HG03280 (cell line): ENCODE measurements at regions not wholly inside any gene's neighbourhood (a gene's known extent, or its start where the extent isn't known, plus 50 kb on each side); places are given as distances from the start of the nearest gene placed in this dataset.
A peak's percentile ranks its signal among the peaks of the same experiment; 100 is the strongest.
"Not testable (repeated sequence)": the region's sequence is repeated elsewhere in the genome, so short reads cannot be mapped to it uniquely, and the experiment has no call there.

Experiments used
- ATAC-seq: cut with Tn5 transposase; IDR thresholded peaks from one replicate; pipeline ENCODE4 v1.9.1; 2021; ENCODE audit warnings: mild to moderate bottlenecking, moderate library complexity; ENCODE audit not compliant: unreplicated experiment

DNA sequence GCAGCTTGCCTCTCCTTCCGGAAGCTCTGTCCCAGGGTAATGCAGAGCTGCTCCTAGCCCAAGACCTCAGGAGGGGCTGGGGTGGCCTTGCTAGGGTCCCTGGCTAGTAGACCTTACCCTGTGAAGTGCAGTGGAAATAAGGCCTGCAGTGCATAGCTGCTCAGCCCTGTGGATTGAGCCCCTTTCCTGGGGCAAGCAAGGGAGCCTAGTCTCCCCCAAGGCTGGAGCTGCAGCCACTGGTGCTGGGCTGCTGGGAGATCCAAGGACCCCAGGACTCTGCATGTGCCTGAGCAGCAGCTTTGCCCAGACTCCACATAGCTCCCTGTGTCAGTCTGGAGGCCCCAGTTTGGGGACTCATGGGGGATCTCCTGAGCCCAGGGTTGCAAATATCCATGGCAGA is 57.9 kb downstream of the FANCF start:
- no peak for ATAC-seq

DNA sequence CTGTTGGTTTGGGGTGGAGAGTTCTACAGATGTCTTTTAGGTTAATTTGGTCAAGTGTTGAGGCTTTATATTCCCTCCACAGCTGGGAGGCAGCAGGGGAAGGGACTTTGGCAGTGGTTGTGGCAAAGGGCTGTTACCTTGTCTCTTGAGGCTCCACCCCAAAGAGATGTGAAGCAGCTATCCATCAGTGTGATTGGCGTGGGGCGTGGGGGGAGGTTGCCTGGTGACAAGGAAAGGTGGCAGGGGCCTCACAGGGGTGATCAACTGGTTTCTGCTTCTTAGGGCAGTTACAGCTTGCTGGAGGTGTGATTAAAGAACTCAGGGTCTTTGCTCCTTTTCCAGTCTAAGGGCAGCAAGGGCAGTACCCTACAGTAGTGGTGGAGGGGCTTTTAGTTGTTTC is 59.3 kb downstream of the FANCF start:
- ATAC-seq, result no peak

DNA sequence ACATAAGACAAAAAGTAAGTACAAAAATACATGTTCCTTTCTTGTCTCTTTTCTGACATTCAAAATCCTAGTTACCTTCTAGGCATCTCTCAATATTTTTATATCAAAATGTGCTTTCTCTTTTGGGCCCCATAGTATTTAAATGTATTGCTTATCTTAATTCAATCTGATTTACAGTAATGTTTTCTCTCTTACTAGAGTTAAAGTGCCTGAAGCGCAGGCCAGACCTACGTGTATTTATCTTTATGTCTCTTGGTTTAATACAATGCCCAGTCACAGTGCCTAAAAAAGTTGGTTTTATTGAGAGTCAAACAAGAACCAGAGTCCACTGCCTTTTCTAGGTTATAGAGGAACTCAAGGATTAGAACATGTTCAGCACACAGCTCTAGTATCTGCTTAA is 64.3 kb downstream of the FANCF start:
- ATAC-seq, result no peak

DNA sequence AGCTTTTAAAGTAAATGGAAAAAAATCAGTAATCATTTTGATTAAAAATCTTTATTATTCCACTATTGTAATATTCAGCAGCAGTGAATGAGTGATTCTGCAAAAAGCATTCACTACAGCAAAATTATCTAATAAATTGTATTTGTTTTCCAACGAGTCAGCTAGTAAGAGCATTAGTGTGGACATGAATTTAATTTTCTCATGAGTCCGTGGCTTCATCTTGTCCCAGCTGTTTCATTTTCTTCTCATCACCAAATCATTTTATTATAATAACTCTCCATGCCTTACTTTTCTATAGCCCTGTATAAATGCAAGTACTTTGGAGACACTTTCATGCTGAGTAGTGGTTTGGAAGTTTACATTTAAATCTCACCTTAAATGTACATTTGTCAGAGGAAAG is 66.2 kb downstream of the FANCF start:
- no peak for ATAC-seq

DNA sequence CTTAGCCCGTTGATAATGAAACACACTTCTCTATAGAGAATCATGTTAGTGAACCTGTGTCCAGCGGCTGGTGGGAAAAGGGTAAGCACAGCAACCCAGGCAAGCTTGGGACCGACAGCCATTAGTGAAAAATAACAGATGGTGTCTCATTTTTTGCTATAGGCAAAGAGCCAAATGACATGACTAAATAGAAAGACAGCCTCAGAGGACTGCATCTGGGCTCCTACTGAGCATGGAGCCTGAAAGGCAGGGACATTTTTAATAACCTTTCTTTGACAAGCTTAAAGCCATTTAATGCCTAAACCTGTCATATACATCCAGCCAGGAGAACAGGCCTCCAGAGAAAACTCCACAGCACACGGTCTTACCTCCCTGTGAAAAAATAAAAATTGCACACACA is 67.0 kb downstream of the FANCF start:
- ATAC-seq, result no peak

DNA sequence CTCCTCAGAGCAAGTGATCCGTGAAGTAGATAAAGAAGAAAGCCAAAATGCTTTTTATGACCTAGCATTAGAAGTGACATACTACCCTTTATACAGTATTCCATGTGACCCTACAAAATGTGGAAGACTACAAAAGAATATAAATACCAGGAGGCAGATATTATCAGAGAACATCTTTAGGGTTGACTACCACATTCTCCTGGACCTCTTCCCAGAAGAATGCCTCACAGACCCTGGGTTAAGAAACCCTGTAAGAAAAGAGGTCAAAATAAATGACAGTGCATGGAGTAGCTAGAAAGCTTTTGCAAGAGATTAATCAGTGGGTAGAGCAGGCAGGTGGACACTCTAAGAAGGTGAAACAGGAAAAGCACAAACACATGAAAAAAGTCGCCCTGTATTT is 69.2 kb downstream of the FANCF start:
- ATAC-seq, result no peak

DNA sequence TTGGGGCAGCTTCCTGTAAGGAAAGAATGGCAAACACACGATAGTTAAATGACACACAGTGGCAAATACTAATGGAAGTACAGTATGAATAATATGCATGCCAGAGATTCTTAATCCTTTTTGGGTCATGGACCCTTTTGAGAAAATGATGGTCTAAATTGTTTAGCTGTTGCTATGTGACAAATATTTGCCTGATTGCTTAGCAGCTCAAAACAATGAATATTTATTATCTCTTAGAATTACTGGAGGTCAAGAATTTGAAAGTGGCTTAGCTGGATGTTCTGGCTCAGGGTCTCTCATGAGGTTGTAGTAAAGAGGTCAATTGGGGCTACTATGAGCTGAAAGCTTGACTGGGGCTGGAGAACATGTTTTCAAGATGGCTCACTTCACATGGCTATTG is 69.7 kb downstream of the FANCF start:
- no peak for ATAC-seq

DNA sequence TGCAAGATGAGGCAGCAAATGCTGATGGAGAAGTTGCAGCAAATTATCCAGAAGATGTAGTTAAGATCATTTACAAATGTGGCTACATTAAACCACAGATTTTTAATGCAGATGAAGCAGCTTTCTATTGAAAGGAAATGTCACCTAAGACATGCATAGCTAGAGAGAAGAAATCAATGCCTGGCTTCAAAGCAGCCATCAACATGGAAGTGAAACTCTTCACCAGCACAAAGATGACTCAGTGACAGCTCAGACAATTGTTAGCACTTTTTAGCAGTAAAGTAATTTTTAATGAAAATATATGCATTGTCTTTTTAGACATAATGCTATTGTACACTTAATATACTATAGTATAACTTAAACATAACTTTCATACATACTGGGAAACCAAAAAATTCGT is 71.4 kb downstream of the FANCF start:
- peak; percentile 54 for ATAC-seq

DNA sequence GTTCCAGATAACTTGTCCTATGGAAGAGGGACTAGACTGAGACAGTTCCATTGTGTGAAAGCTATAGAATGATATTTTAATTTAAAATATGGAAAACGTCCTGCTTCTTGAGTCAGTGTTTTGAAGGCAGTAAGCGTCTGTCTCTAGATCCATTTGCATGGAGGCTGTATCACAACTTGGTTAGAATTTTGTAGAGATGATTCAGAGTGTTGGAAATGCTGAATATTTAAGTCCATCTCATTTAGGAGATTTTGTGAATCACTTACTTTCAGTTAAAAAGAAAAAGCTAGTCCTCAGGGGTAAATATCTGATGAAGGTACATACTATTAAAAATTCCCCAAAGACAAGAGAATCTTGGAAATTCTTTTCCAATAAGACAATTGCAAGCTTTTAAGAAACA is 72.7 kb downstream of the FANCF start:
- no peak for ATAC-seq

DNA sequence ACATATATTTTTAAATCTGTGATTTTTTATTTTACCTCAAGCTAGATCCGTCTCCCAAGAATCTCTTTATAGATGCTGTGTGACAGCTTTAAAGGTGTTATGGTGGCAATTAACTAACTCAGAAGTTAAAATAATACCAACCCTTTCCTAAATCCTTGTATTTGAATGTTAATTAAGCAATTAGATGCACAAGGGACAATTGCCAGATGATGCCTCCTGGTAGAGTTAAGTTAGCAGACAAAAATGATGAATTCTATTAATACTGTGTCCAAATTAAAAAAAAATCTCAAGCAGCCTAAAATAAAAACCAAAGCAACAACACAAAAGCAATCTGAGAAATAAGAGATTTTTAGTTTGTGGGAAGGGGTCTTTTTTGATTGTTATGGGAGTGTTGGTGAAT is 78.9 kb downstream of the FANCF start:
- ATAC-seq, result no peak

DNA sequence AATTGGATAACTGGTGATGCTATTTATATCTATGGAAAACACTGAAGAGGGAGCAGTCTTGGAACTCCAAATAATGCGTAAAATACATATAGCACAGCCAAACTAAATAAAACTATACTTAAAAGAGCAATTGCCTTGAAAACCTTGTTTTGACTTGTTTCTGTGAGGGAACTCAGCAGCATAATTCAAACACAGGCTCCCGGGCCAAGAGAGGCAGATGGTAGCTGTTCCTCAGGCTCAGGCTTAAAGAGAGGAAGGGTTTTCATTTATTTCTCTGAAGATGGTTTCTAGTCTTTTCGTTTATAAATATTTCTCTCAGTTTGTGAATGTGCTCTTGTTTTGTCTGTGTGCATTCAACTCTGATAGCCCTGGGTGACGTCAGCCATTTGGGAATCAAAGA is 82.4 kb downstream of the FANCF start:
- no peak for ATAC-seq

DNA sequence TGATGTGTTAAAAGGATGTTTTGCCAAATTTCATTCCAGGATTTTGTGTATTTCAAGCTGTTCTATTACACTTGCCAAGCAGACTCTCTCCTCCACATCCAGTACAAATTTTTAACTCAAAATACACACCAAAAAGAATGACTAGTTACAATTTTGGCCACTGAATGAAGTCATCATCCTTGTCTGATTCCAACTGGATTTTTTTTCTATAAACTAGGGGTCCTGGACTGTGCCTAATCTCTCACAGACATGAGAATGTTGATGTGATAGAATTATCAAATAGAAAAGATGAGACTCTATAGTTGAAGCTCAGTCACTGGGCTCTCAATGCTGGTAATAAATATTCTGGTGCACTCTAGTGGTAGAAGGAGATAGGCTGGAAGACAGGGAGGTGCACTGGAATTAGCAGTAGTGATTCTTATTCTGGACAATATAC is 85.8 kb downstream of the FANCF start:
- no peak for ATAC-seq

DNA sequence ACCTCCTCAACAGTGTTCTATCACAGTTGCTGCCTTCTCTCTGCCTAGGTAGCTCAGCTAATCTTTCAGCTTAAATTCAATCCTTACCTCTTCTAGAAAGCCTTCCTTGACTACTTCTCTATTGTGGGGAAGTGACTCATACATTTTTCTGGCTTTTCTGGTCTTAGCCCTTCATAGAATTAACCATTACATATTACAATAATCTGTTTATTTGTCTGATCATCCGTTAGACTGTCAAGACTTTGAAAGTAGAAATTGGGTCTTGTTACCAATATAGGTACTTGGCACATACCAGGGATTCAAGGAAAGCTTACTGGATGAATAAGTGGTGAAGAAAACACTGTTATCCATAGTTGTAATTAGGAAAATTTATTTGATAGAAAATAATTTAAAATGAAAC is 89.6 kb downstream of the FANCF start:
- no peak for ATAC-seq

DNA sequence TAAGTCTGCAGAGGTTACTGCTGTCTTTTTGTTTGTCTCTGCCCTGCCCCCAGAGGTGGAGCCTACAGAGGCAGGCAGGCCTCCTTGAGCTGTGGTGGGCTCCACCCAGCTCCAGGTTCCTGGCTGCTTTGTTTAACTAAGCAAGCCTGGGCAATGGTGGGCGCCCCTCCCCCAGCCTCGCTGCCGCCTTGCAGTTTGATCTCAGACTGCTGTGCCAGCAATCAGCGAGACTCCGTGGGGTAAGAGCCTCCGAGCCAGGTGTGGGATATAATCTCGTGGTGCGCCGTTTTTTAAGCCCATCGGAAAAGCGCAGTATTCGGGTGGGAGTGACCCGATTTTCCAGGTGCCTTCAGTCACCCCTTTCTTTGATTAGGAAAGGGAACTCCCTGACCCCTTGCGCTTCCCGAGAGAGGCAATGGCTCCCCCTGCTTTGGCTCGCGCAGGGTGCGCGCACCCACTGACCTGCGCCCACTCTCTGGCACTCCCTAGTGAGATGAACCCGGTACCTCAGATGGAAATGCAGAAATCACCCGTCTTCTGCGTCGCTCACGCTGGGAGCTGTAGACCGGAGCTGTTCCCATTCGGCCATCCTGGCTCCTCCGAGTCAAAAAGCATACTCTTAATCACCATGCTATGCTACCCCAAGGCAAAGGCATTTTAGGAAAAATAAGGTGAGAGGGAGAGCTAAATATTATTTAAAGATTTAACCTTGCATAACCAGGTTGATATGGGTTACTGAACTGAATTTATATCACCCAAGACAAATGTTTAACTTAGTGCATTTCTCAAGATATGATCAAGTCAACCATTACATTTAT is 96.8 kb downstream of the FANCF start:
- ATAC-seq, result not testable (repeated sequence)

DNA sequence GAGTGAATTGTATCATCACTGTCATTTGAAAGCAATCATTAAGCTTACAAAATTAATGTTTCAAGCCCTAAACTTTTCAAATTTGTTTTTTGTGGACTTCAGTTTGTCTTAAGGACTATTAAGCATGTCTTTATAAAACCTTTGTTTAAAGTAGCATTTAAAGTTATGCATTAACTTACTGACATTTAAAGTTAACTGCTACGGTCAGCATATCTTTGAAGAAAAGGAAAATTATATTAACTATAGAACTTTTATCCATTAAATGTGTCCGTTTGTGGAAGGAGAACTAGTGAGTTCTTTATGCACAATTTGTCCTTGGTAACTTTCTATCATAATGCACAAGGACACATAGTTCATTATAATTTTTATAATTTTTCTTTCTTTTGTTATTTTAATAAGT is 103.4 kb downstream of the FANCF start:
- ATAC-seq, result no peak

DNA sequence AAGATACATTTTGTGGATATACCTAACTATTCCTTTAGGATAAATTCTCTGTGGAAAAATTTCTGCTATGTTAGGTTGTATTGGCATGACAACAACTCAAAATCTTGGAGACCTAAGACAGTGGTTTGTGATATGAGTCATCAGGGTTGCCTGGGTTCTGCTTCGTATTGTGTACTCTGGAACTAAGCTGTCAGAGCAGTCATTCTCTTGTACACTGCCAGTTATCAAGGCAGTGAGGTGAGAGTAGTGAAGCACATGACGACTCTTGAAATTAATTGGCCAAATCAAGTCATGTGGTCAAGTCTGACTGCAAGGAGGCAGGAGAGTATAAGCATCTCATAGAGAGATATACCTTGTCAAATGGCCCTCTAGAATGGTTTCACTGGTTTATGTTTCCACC is 104.4 kb downstream of the FANCF start:
- ATAC-seq, result peak; percentile 54

DNA sequence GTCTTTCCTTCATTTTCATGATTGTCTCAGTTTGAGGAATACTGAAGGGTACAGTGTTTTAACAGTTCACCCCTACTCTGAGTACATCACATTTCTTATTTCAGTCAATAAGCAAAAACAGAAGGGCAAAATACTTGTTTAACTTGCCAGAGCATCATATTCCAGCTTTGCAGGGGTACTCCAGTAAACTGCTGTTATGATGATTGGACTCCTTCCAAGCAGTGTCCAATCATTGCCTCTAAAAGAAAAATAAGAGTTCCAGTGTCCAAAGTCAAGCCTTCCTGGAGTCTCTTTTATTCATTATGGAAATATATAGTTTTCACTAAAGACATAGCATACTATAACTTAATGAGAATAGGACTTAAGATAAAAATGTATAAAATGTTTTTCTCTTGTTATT is 105.1 kb downstream of the FANCF start:
- ATAC-seq, result no peak

DNA sequence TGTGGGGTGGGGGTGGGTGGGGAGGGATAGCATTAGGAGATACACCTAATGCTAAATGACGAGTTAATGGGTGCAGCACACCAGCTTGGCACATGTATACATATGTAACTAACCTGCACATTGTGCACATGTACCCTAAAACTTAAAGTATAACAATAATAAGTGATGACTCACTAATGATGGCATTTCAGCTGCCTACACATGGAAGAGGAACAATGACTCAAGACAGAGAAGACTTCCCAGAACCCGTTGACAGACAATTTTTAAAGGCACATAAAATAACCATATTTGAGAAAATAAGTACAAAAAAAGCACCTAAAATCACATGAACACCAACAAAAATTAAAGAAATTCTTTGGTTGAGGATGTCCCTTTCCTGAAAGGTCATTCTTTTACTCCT is 107.3 kb downstream of the FANCF start:
- ATAC-seq, result not testable (repeated sequence)

DNA sequence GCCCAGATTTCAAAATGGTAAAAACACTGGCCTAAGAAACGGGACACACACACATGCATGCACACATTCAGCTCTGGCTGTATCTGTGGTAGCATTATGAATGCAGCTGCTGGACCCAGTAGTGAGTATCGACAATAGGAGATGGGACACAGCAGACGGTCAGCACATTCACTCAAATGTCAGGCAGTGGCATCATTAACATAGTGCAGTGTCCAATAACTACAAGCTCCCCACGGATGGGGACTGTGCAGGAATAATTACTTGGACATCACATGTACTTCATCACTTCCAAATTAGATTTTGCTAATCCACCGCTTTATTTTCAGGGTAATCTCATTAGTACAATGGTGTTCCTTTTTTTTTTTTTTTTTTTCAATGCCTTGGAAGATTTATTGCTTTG is 109.5 kb downstream of the FANCF start:
- ATAC-seq, result no peak

DNA sequence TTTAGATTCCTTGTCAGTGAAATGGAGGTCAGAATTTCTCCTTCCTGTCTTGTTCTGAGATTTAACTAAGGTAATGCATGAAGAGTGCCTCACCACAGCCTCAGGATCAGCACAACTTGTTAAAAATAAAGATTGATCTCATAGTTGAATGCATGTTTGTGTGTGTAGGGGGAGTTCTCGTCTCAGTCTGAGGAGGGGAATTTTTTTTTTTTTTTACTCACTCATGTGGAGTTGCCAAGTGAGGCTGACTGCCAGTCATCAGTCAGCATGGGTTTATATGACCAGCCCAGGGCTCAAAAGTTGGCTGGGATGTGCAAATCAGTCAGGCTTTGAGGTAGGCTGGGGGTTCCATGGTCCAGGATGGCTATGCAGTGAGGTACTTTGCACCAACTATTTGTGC is 113.2 kb downstream of the FANCF start:
- no peak for ATAC-seq

DNA sequence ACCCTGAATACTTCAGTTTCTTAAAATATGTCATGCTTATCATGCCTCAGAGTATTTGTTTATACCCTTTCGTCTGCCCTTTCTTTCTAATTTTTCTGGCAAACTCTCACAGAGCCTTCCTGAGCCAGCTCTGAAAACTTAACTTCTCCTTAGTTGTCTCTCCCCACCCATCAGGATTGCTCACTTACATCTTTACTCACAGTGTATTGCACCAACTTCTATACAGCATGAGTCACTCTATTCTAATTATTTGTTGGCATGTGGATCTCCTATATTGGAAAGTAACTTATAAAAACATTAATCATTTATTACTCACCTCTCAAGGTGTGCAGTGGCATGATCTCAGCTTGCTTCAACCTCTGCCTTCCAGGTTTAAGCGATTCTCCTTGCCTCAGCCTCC is 114.9 kb downstream of the FANCF start:
- no peak for ATAC-seq

DNA sequence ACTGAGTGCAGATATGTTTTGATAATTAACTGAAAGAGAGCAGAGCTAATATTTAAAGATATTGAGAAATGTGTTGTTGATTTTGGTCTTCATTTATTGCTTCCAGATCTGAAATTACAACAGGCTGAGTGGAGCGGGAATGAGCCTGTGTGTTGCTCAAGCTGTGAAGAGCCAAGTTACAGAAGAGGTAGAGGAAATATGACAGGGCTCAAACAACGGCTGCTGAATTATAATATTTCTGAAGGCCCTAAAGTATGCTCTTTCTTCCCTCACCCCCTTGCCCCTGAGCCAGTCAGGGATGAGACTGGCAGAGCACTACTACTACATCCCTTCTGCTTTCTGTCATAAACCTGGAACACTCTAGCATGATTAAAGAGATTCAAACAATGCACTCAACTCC is 115.6 kb downstream of the FANCF start:
- no peak for ATAC-seq

DNA sequence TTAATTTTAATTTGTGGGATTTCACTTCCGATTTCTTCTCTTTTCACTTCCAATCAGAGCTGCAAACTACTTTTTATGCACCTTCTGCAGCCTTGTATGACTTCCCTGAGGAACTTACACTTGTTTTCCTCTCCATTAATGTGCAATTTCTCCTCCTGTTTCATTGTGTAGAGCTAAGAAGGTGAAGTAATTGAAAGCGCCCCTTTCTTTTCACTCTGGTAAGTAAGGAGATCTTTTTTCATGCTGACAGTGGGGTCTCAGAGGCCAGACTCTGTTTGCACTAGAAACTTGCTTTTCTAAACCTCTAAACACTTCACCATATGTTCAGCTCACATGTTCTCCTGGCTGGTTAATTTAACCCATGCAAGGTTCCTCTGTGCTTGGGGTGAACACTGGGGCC is 117.0 kb downstream of the FANCF start:
- no peak for ATAC-seq
